Ovary (tissue), 7 donors: ENCODE measurements at regions not wholly inside any gene's neighbourhood (a gene's known extent, or its start where the extent isn't known, plus 50 kb on each side); places are given as distances from the start of the nearest gene placed in this dataset.

Experiments
- DNase-seq, 5 donors: peaks; one replicate each; pipeline ENCODE4 v3.0.0-alpha.2; 2019 to 2020
- H3K27ac ChIP-seq, 2 donors: fragments of 200-600 bp; one replicate each; pipeline versions ENCODE4 v1.5.1 to v1.8.0; 2019 to 2022
- H3K27me3 ChIP-seq: fragments of 200-600 bp; one replicate; pipeline ENCODE4 v1.8.0; 2022
- H3K36me3 ChIP-seq: fragments of 200-600 bp; sonication (generic); one replicate; pipeline ENCODE4 v1.5.1; 2019
- H3K4me1 ChIP-seq: one replicate; pipeline ENCODE4 v1.8.1; 2013; ENCODE audit warnings: mild to moderate bottlenecking, moderate library complexity; ENCODE audit not compliant: insufficient read depth
- H3K4me3 ChIP-seq: fragments of 200-600 bp; sonication (generic); one replicate; pipeline ENCODE4 v1.5.1; 2017
- H3K9me3 ChIP-seq, 2 donors: fragments of 200-600 bp in 1 of 2; sonication (generic) in 1 of 2; one replicate each; pipeline versions ENCODE4 v1.5.1 to v1.8.1; 2013 to 2019; ENCODE audit warnings: mild to moderate bottlenecking in 1 of 2, moderate library complexity in 1 of 2
- CTCF ChIP-seq, 3 donors: fragments of 450-650 bp in 2 of 3; fragments of 200-600 bp in 1 of 3; IDR thresholded peaks; one replicate each; pipeline versions ENCODE4 v1.5.1 to v1.8.0; 2016 to 2022; ENCODE audit warnings: antibody characterized with exemption in 3 of 3, mild to moderate bottlenecking in 1 of 3
- EP300 ChIP-seq: sonication (generic); formaldehyde crosslinking; IDR thresholded peaks from one replicate; pipeline ENCODE4 v1.6.1; 2017; ENCODE audit warnings: antibody characterized with exemption
- POLR2A ChIP-seq: fragments of 450-650 bp; IDR thresholded peaks from one replicate; pipeline ENCODE4 v1.6.1; 2017; ENCODE audit warnings: antibody characterized with exemption, mild to moderate bottlenecking, moderate library complexity
- WGBS, 3 donors: extraction: QIAGEN DNeasy Blood & Tissue Kit in 1 of 3; methylation state at CpG; one replicate each; pipeline versions ENCODE4 v1.1.5 to v1.1.7; 2013 to 2017; 5-methylcytosine and 5-hydroxymethylcytosine counted together
- intact Hi-C, 4 donors: fragments of 100-400 bp; cut with DNase I; formaldehyde crosslinking; loops; one replicate each; pipeline versions ENCODE4 v1.11.0 to v1.15.1; 2022 to 2023
- donor health status: DM: no; HTN: no; CAD: no; lungs with moderate emphysema.
- donor health status: DM: no; HTN: no; CAD: no.
- donor health status: Bipolar disorder and iron deficiency.
- donor health status: DM: no; HTN: no; CAD: no.
- donor health status: DM: yes; HTN: yes; CAD: no.

- Histone ChIP-seq H3K27me3 (no peaks in the 10 kb centered on the region), H3K4me1 (no peaks in the 10 kb centered on the region), H3K36me3 (no peaks in the 10 kb centered on the region), H3K9me3 (no peaks in the 10 kb centered on the region), H3K4me3 (no peak overlapping the region), H3K27ac (no peak overlapping the region)
- WGBS, 3 donors: 89 to 90% (median 89%) methylated on average over 4 of the region's 4 CpGs
- DNase-seq: no peak
- intact Hi-C loops: no loop called here
- TF ChIP-seq CTCF (IDR thresholded peaks at IDR 0.05) (no peak), POLR2A (no peak), EP300 (no peak)
Measured at GRCh38 chr6:134714113-134714512, 235.8 kb downstream of the ALDH8A1 start.

- TF ChIP-seq EP300: no peak
- TF ChIP-seq POLR2A: no peak
- TF ChIP-seq CTCF (IDR thresholded peaks at IDR 0.05): no peak
- intact Hi-C loops: no loop called here
- Histone ChIP-seq H3K4me1 (no peaks in the 10 kb centered on the region), H3K27me3 (no peaks in the 10 kb centered on the region), H3K4me3 (no peak overlapping the region), H3K9me3 (no peaks in the 10 kb centered on the region), H3K36me3 (no peaks in the 10 kb centered on the region), H3K27ac (no peak overlapping the region)
- no peak for DNase-seq
Measured at GRCh38 chr6:134712311-134712710, 237.6 kb downstream of the ALDH8A1 start.

DNA sequence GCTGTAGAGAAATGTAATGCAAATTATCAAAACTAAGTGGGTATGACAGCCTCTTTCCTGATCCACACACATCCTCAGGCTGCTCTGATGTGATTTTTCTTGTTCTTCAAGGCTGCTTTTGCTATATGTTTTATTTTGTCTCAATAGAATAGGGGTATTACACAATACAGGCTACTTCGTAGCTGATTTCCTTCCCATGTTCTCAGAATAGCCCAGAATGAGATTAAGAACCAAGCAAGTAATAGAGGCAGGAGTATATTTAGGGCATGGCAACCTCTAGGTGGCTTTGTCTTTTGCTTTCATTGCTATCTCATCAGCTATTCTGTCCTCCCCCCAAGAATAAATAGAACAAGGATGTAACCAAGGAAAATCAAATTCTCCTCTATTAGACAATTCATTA lies 241.8 kb downstream of the ALDH8A1 start:
- H3K4me1 ChIP-seq: no peaks in the 10 kb centered on the region
- intact Hi-C loops: no loop called here
- H3K36me3 ChIP-seq: no peaks in the 10 kb centered on the region
- no peak for TF ChIP-seq EP300
- no peak for TF ChIP-seq CTCF (IDR thresholded peaks at IDR 0.05)
- no peak for TF ChIP-seq POLR2A
- H3K27me3 ChIP-seq: no peaks in the 10 kb centered on the region
- no peaks in the 10 kb centered on the region for H3K9me3 ChIP-seq
- WGBS, 3 donors: 75 to 88% (median 80%) methylated on average over 1 of the region's 1 CpG
- no peak for DNase-seq
- no peak overlapping the region for H3K4me3 ChIP-seq
- H3K27ac ChIP-seq: no peak overlapping the region

DNA sequence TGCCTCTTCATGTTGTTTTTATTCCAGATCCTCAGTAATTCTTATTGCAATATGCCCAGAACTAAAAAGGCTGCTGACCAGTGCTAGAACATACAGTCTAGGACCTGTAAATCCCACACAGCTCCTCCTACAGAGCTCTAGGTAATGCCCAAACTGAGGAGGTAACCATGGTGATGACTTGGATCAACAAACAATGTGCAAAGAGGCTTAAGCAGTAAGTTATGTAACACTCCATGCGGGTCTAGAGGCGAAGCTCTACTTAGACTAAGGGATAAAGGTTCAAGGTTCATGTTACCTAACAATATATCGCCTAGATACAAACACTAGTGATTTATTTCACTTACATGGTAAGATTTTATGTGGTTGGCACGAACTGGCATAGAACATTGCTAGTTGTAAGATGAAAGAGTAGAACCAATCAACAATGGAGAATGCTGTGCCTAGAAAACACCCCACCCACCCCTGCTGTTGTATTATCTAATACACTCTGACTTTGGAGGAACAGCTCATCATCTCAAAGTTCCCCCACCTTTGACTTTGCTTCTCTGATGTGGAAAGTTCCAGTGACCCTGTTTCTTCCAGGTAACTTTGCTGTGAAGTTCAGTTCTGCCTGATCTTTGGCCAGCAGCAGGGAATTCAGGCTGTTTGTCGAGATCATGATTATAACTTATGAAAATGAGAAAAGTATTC lies 242.4 kb downstream of the ALDH8A1 start:
- Histone ChIP-seq H3K9me3 (no peaks in the 10 kb centered on the region), H3K4me3 (no peak overlapping the region), H3K27me3 (no peaks in the 10 kb centered on the region), H3K27ac (no peak overlapping the region), H3K36me3 (no peaks in the 10 kb centered on the region), H3K4me1 (no peaks in the 10 kb centered on the region)
- WGBS, 3 donors: 57 to 75% (median 72%) methylated on average over 5 of the region's 5 CpGs
- DNase-seq: no peak
- no peak for TF ChIP-seq CTCF (IDR thresholded peaks at IDR 0.05)
- TF ChIP-seq EP300: no peak
- TF ChIP-seq POLR2A: no peak
- intact Hi-C loops: no loop called here
